OCI-M1 (cell line): ENCODE measurements at regions not wholly inside any gene's neighbourhood (a gene's known extent, or its start where the extent isn't known, plus 50 kb on each side); places are given as distances from the start of the nearest gene placed in this dataset.
"Not testable (repeated sequence)": the region's sequence is repeated elsewhere in the genome, so short reads cannot be mapped to it uniquely, and the experiment has no call there.

Source experiments
- DNase-seq: peaks from one replicate; lab custom pipeline; 2025; lab: John Stamatoyannopoulos, UW

- DNase-seq = no peak
Observed at GRCh38 chr17:43315858-43316521, 82.2 kb upstream of the RNU2-1 start.

GRCh38 chr17:43315369-43315768, 81.6 kb upstream of the RNU2-1 start:
- DNase-seq = no peak

- DNase-seq = no peak
Observed at GRCh38 chr17:43314611-43315011, 80.8 kb upstream of the RNU2-1 start.

- no peak for DNase-seq
Observed at GRCh38 chr17:43312011-43312410, 78.2 kb upstream of the RNU2-1 start.

- no peak for DNase-seq
Observed at GRCh38 chr17:43309505-43310332, 75.9 kb upstream of the RNU2-1 start.

GRCh38 chr17:43308999-43309398, 75.2 kb upstream of the RNU2-1 start:
- DNase-seq = no peak

GRCh38 chr17:43304792-43305191, 71.0 kb upstream of the RNU2-1 start:
- not testable (repeated sequence) for DNase-seq

GRCh38 chr17:43303049-43303448, 69.3 kb upstream of the RNU2-1 start:
- not testable (repeated sequence) for DNase-seq

- DNase-seq = not testable (repeated sequence)
Observed at GRCh38 chr17:43299300-43300076, 65.7 kb upstream of the RNU2-1 start.

GRCh38 chr17:43289670-43290069, 55.9 kb upstream of the RNU2-1 start:
- not testable (repeated sequence) for DNase-seq

- not testable (repeated sequence) for DNase-seq
Observed at GRCh38 chr17:43283606-43284005, 49.8 kb upstream of the RNU2-1 start.
